GM19463 (cell line): ENCODE measurements at regions not wholly inside any gene's neighbourhood (a gene's known extent, or its start where the extent isn't known, plus 50 kb on each side); places are given as distances from the start of the nearest gene placed in this dataset.

Experiments used
- ATAC-seq: cut with Tn5 transposase; IDR thresholded peaks from one replicate; pipeline ENCODE4 v1.9.1; 2021; ENCODE audit warnings: mild to moderate bottlenecking, moderate library complexity; ENCODE audit not compliant: unreplicated experiment

- no peak for ATAC-seq
Measured at GRCh38 chr22:49022816-49023160, 804.9 kb downstream of the BRD1 start.

GRCh38 chr22:49021926-49022815 lies 805.5 kb downstream of the BRD1 start:
- ATAC-seq, result no peak

GRCh38 chr22:49021131-49021925 lies 806.3 kb downstream of the BRD1 start:
- no peak for ATAC-seq

GRCh38 chr22:49019737-49020713 lies 807.6 kb downstream of the BRD1 start:
- ATAC-seq, result no peak

- ATAC-seq, result no peak
Measured at GRCh38 chr22:49018601-49019000, 809.1 kb downstream of the BRD1 start.

GRCh38 chr22:49017482-49018329 lies 810.0 kb downstream of the BRD1 start:
- no peak for ATAC-seq

GRCh38 chr22:49016909-49017481 lies 810.7 kb downstream of the BRD1 start:
- no peak for ATAC-seq

- ATAC-seq, result no peak
Measured at GRCh38 chr22:49015993-49016908, 811.4 kb downstream of the BRD1 start.

GRCh38 chr22:49015459-49015858 lies 812.2 kb downstream of the BRD1 start:
- ATAC-seq, result no peak

- no peak for ATAC-seq
Measured at GRCh38 chr22:49014227-49015201, 813.2 kb downstream of the BRD1 start.

- no peak for ATAC-seq
Measured at GRCh38 chr22:49013707-49014106, 814.0 kb downstream of the BRD1 start.

GRCh38 chr22:49012712-49013395 lies 814.8 kb downstream of the BRD1 start:
- ATAC-seq, result no peak

- ATAC-seq, result no peak
Measured at GRCh38 chr22:49011769-49012648, 815.7 kb downstream of the BRD1 start.

GRCh38 chr22:49011379-49011768 lies 816.3 kb downstream of the BRD1 start:
- no peak for ATAC-seq

- ATAC-seq, result no peak
Measured at GRCh38 chr22:49010901-49011300, 816.8 kb downstream of the BRD1 start.
